OCI-LY1 (cell line): ENCODE measurements at regions not wholly inside any gene's neighbourhood (a gene's known extent, or its start where the extent isn't known, plus 50 kb on each side); places are given as distances from the start of the nearest gene placed in this dataset.

Source experiments
- EZH2 ChIP-seq: fragments of 200-600 bp; sonication (generic), shearing (Covaris generic); IDR thresholded peaks from 2 replicates; pipeline ENCODE4 v1.8.0; 2017; ENCODE audit warnings: borderline replicate concordance, mixed run types, mild to moderate bottlenecking, antibody characterized with exemption, low read length, moderate library complexity, mixed read lengths
- TF ChIP-seq, protein P1 (sequence below): fragments of 200-600 bp; sonication (generic), shearing (Covaris generic); IDR thresholded peaks from 2 replicates; pipeline ENCODE4 v1.5.1; 2017; ENCODE audit warnings: mild to moderate bottlenecking, antibody characterized with exemption, low read length, moderate library complexity, mixed read lengths

DNA sequence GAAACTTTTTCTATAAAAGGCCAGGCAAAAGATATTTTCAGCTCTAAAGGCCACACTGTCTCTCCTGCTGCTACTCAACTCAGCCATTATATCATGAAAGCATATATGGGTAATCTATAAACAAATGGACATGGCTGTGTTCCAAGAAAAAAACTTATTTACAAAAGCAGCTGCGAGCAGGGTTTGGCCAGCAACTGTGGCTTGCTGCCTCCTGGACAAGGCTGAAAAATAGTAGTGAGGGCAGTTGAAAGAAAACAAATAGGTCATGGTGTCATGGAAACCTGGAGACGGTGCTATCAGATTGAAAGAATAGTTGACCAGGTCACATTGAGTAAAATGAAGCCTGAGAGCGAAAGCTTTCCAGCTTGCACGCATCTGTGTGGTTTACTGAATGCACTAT lies 89.2 kb upstream of the LRATD1 start:
- TF ChIP-seq EZH2, result no peak
- TF ChIP-seq, protein P1, sequence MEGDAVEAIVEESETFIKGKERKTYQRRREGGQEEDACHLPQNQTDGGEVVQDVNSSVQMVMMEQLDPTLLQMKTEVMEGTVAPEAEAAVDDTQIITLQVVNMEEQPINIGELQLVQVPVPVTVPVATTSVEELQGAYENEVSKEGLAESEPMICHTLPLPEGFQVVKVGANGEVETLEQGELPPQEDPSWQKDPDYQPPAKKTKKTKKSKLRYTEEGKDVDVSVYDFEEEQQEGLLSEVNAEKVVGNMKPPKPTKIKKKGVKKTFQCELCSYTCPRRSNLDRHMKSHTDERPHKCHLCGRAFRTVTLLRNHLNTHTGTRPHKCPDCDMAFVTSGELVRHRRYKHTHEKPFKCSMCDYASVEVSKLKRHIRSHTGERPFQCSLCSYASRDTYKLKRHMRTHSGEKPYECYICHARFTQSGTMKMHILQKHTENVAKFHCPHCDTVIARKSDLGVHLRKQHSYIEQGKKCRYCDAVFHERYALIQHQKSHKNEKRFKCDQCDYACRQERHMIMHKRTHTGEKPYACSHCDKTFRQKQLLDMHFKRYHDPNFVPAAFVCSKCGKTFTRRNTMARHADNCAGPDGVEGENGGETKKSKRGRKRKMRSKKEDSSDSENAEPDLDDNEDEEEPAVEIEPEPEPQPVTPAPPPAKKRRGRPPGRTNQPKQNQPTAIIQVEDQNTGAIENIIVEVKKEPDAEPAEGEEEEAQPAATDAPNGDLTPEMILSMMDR, result no peak
